LNCaP clone FGC (cell line): ENCODE measurements at regions not wholly inside any gene's neighbourhood (a gene's known extent, or its start where the extent isn't known, plus 50 kb on each side); places are given as distances from the start of the nearest gene placed in this dataset.

Experiments
- DNase-seq: peaks from one replicate; pipeline ENCODE4 v3.0.0-alpha.2; 2011; ENCODE audit warnings: low read depth
- H3K4me3 ChIP-seq: 2 replicates; pipeline ENCODE4 v1.5.1; 2011; ENCODE audit warnings: mild to moderate bottlenecking, low read depth, low read length, control low read depth
- CTCF ChIP-seq: IDR thresholded peaks from 2 replicates; pipeline ENCODE4 v1.5.1; 2012; ENCODE audit warnings: mild to moderate bottlenecking; ENCODE audit not compliant: control insufficient read depth, insufficient read depth; ENCODE audit errors: extremely low read depth

- TF ChIP-seq CTCF: no peak
- no peak for DNase-seq
- H3K4me3 ChIP-seq: no peak overlapping the region
Observed at GRCh38 chr11:80980227-80980626, 1539.4 kb upstream of the TENM4 start.

- DNase-seq: no peak
- H3K4me3 ChIP-seq: no peak overlapping the region
- no peak for TF ChIP-seq CTCF
Observed at GRCh38 chr11:80973786-80974185, 1533.0 kb upstream of the TENM4 start.

- H3K4me3 ChIP-seq: no peak overlapping the region
- no peak for DNase-seq
- no peak for TF ChIP-seq CTCF
Observed at GRCh38 chr11:80970037-80970436, 1529.2 kb upstream of the TENM4 start.

- no peak for DNase-seq
- no peak overlapping the region for H3K4me3 ChIP-seq
- TF ChIP-seq CTCF: no peak
Observed at GRCh38 chr11:80967649-80968048, 1526.8 kb upstream of the TENM4 start.

- DNase-seq: no peak
- TF ChIP-seq CTCF: no peak
- no peak overlapping the region for H3K4me3 ChIP-seq
Observed at GRCh38 chr11:80960381-80961029, 1519.7 kb upstream of the TENM4 start.

GRCh38 chr11:80959751-80960150 lies 1518.9 kb upstream of the TENM4 start:
- TF ChIP-seq CTCF: no peak
- H3K4me3 ChIP-seq: no peak overlapping the region
- DNase-seq: no peak

GRCh38 chr11:80958987-80959386 lies 1518.2 kb upstream of the TENM4 start:
- DNase-seq: no peak
- H3K4me3 ChIP-seq: no peak overlapping the region
- no peak for TF ChIP-seq CTCF
